A673 (cell line): ENCODE measurements at regions not wholly inside any gene's neighbourhood (a gene's known extent, or its start where the extent isn't known, plus 50 kb on each side); places are given as distances from the start of the nearest gene placed in this dataset.

Experiments
- BruUV-seq: library from RNA; stranded (reverse); fragments of 400-500 nt; replicated peaks from 2 replicates; lab custom pipeline; 2021; lab: Mats Ljungman, UMichigan
- CTCF ChIA-PET: fragments of 300-600 bp; sonication (Branson Sonifier 250); formaldehyde crosslinking; loops from one replicate; lab custom pipeline; 2022; ENCODE audit warnings: antibody characterized with exemption; lab: Charles Lee
- POLR2A ChIA-PET: fragments of 300-600 bp; sonication (Branson Sonifier 250); formaldehyde crosslinking; loops from one replicate; lab custom pipeline; 2022; ENCODE audit warnings: antibody characterized with exemption; ENCODE audit not compliant: low non-redundant PET; lab: Charles Lee
- DNase-seq: peaks from one replicate; pipeline ENCODE4 v3.0.0-alpha.2; 2015; ENCODE audit warnings: low spot score
- H3K27ac ChIP-seq: fragments of 200-600 bp; sonication (generic); 2 replicates; pipeline ENCODE4 v1.5.1; 2016; ENCODE audit warnings: mixed run types, low read depth, mild to moderate bottlenecking, mixed read lengths, antibody characterized with exemption, low read length; ENCODE audit not compliant: poor library complexity, severe bottlenecking
- H3K27me3 ChIP-seq: fragments of 200-600 bp; sonication (generic); replicated peaks from 2 replicates; pipeline ENCODE4 v1.6.1; 2017; ENCODE audit warnings: mixed run types, low read depth, mild to moderate bottlenecking, mixed read lengths, antibody characterized with exemption, low read length; ENCODE audit not compliant: insufficient read depth, poor library complexity
- H3K36me3 ChIP-seq: fragments of 200-600 bp; sonication (generic); 2 replicates; pipeline ENCODE4 v1.6.1; 2016; ENCODE audit warnings: mixed run types, mild to moderate bottlenecking, mixed read lengths, antibody characterized with exemption, low read length; ENCODE audit not compliant: insufficient read depth, poor library complexity, severe bottlenecking
- H3K4me1 ChIP-seq: fragments of 200-600 bp; sonication (generic); 2 replicates; pipeline ENCODE4 v1.6.1; 2017; ENCODE audit warnings: mixed run types, mild to moderate bottlenecking, mixed read lengths, antibody characterized with exemption, low read length; ENCODE audit not compliant: insufficient read depth, poor library complexity, severe bottlenecking
- H3K4me3 ChIP-seq: fragments of 200-600 bp; sonication (generic); 2 replicates; pipeline ENCODE4 v1.5.1; 2016; ENCODE audit warnings: low read depth, mixed run types, mild to moderate bottlenecking, mixed read lengths, low read length; ENCODE audit not compliant: poor library complexity, severe bottlenecking
- H3K9me3 ChIP-seq: fragments of 200-600 bp; sonication (generic); 2 replicates; pipeline ENCODE4 v1.6.1; 2016; ENCODE audit warnings: mixed run types, low read depth, mild to moderate bottlenecking, mixed read lengths, antibody characterized with exemption, low read length; ENCODE audit not compliant: poor library complexity, severe bottlenecking
- CTCF ChIP-seq: fragments of 300-800, 200-600 bp; sonication (generic); conservative IDR thresholded peaks from 2 replicates; pipeline ENCODE4 v1.5.1; 2017; ENCODE audit warnings: low read depth, mild to moderate bottlenecking, antibody characterized with exemption, low read length, moderate library complexity, mixed read lengths
- EZH2 ChIP-seq: fragments of 200-600 bp; sonication (generic); IDR thresholded peaks from 2 replicates; pipeline ENCODE4 v1.6.1; 2017; ENCODE audit warnings: borderline replicate concordance, low read depth, mild to moderate bottlenecking, mixed read lengths, antibody characterized with exemption, low read length; ENCODE audit not compliant: poor library complexity, severe bottlenecking
- intact Hi-C: fragments of 100-400 bp; cut with micrococcal nuclease; formaldehyde crosslinking; loops from one replicate; pipeline ENCODE4 v1.10.0; 2022; ENCODE audit not compliant: unreplicated experiment

- Histone ChIP-seq H3K36me3 (no peaks in the 10 kb centered on the region), H3K4me1 (no peaks in the 10 kb centered on the region), H3K27me3 (peaks cover 33% of the 10 kb centered on the region), H3K27ac (no peak overlapping the region), H3K4me3 (no peak overlapping the region), H3K9me3 (no peaks in the 10 kb centered on the region)
- BruUV-seq = no TSS peak
- ChIA-PET CTCF (no interaction called here), POLR2A (no interaction called here)
- no peak for DNase-seq
- TF ChIP-seq CTCF (no peak), EZH2 (no peak)
- intact Hi-C loops = no loop called here
Observed at GRCh38 chr10:2005546-2005945, 268.2 kb upstream of the ADARB2 start.

GRCh38 chr10:1992930-1993329, 255.6 kb upstream of the ADARB2 start:
- intact Hi-C loops = no loop called here
- Histone ChIP-seq H3K36me3 (no peaks in the 10 kb centered on the region), H3K4me1 (no peaks in the 10 kb centered on the region), H3K27ac (no peak overlapping the region), H3K4me3 (no peak overlapping the region), H3K27me3 (peaks cover 69% of the 10 kb centered on the region), H3K9me3 (no peaks in the 10 kb centered on the region)
- TF ChIP-seq EZH2 = no peak
- POLR2A ChIA-PET = no interaction called here
- CTCF ChIA-PET = no interaction called here
- no peak for DNase-seq
- no TSS peak for BruUV-seq

- no peak for TF ChIP-seq EZH2
- TF ChIP-seq CTCF = no peak
- intact Hi-C loops = no loop called here
- Histone ChIP-seq H3K4me3 (no peak overlapping the region), H3K9me3 (no peaks in the 10 kb centered on the region), H3K27me3 (peaks cover 52% of the 10 kb centered on the region), H3K27ac (no peak overlapping the region), H3K36me3 (no peaks in the 10 kb centered on the region), H3K4me1 (no peaks in the 10 kb centered on the region)
- BruUV-seq = no TSS peak
- DNase-seq = no peak
- CTCF ChIA-PET = no interaction called here
- POLR2A ChIA-PET = no interaction called here
Observed at GRCh38 chr10:1989090-1989489, 251.8 kb upstream of the ADARB2 start.

GRCh38 chr10:1981976-1982375, 244.7 kb upstream of the ADARB2 start:
- peaks cover 52% of the 10 kb centered on the region for H3K27me3 ChIP-seq
- H3K4me3 ChIP-seq = no peak overlapping the region
- no peak for TF ChIP-seq CTCF
- no peak for TF ChIP-seq EZH2
- H3K36me3 ChIP-seq = no peaks in the 10 kb centered on the region
- ChIA-PET CTCF (no interaction called here), POLR2A (no interaction called here)
- intact Hi-C loops = no loop called here
- no peak overlapping the region for H3K27ac ChIP-seq
- H3K4me1 ChIP-seq = no peaks in the 10 kb centered on the region
- H3K9me3 ChIP-seq = no peaks in the 10 kb centered on the region
- BruUV-seq = no TSS peak
- DNase-seq = no peak
